B cell (primary cell): ENCODE measurements at regions not wholly inside any gene's neighbourhood (a gene's known extent, or its start where the extent isn't known, plus 50 kb on each side); places are given as distances from the start of the nearest gene placed in this dataset.

Source experiments
- ATAC-seq: fragments of 200-7000 bp; cut with Tn5 transposase; one replicate; pipeline ENCODE4 v1.10.0; 2021; ENCODE audit warnings: low read depth, mild to moderate bottlenecking, moderate number of reproducible peaks, moderate library complexity
- CTCF ChIA-PET: fragments of 350-600 bp; sonication (Branson Sonifier 250); formaldehyde crosslinking; loops from one replicate; lab custom pipeline; 2021; ENCODE audit warnings: antibody characterized with exemption, inconsistent platforms; lab: Charles Lee
- POLR2A ChIA-PET: fragments of 350-600 bp; sonication (Branson Sonifier 250); formaldehyde crosslinking; loops from one replicate; lab custom pipeline; 2021; ENCODE audit warnings: antibody characterized with exemption; lab: Charles Lee
- DNase-seq: peaks from one replicate; pipeline ENCODE4 v3.0.0; 2013
- H2AFZ ChIP-seq: 2 replicates; pipeline ENCODE4 v1.6.1; 2012; ENCODE audit warnings: mild to moderate bottlenecking, low read depth, low read length; ENCODE audit not compliant: insufficient read depth, poor library complexity, severe bottlenecking
- H3K27ac ChIP-seq, 2 donors: 1 replicate in 1 of 2; 2 replicates in 1 of 2; pipeline ENCODE4 v1.5.1; 2012 to 2013; ENCODE audit warnings: low read length in 2 of 2, mild to moderate bottlenecking in 2 of 2, moderate library complexity in 1 of 2
- H3K27me3 ChIP-seq, 4 experiments: fragments of 200-600 bp in 1 of 4; sonication (generic) in 1 of 4; replicated peaks in 1 of 4; 1 replicate in 2 of 4; 2 replicates in 2 of 4; pipeline versions ENCODE4 v1.6.1 to v1.7.0; 2013 to 2016; ENCODE audit warnings: low read length in 3 of 4, mild to moderate bottlenecking in 2 of 4, mixed read lengths in 1 of 4, moderate library complexity in 1 of 4; ENCODE audit not compliant: insufficient read depth in 4 of 4, control insufficient read depth in 3 of 4; ENCODE audit errors: control extremely low read depth in 1 of 4
- H3K36me3 ChIP-seq, 2 experiments: replicated peaks in 1 of 2; 1 replicate in 1 of 2; 2 replicates in 1 of 2; pipeline versions ENCODE4 v1.6.1 to v1.7.1; 2013; ENCODE audit warnings: low read length in 1 of 2; ENCODE audit not compliant: insufficient read depth in 2 of 2, control insufficient read depth in 1 of 2; ENCODE audit errors: control extremely low read depth in 1 of 2, extremely low read depth in 1 of 2
- H3K4me1 ChIP-seq, 2 donors: fragments of 200-600 bp in 1 of 2; sonication (generic) in 1 of 2; 1 replicate in 1 of 2; 2 replicates in 1 of 2; pipeline versions ENCODE4 v1.5.1 to v1.6.1; 2013 to 2017; ENCODE audit warnings: low read length in 2 of 2; ENCODE audit not compliant: control insufficient read depth in 2 of 2, insufficient read depth in 2 of 2
- H3K4me2 ChIP-seq: replicated peaks from 2 replicates; pipeline ENCODE3; 2012; ENCODE audit warnings: mild to moderate bottlenecking, low read depth, low read length; ENCODE audit not compliant: poor library complexity, severe bottlenecking
- H3K4me3 ChIP-seq, 5 experiments: fragments of 200-600 bp in 1 of 5; sonication (generic) in 1 of 5; 1 replicate in 3 of 5; 2 replicates in 2 of 5; pipeline versions ENCODE4 v1.5.1 to v1.7.0; 2011 to 2016; ENCODE audit warnings: low read length in 4 of 5, mild to moderate bottlenecking in 4 of 5, low read depth in 2 of 5, control low read depth in 1 of 5, moderate library complexity in 1 of 5; ENCODE audit not compliant: insufficient read depth in 1 of 5; ENCODE audit errors: control extremely low read depth in 1 of 5, extremely low read depth in 1 of 5
- H3K79me2 ChIP-seq: fragments of 200-600 bp; sonication (generic); one replicate; pipeline ENCODE4 v1.6.0; 2016; ENCODE audit warnings: low read length; ENCODE audit not compliant: control insufficient read depth, insufficient read depth
- H3K9ac ChIP-seq: fragments of 200-600 bp; sonication (generic); 2 replicates; pipeline ENCODE4 v1.6.1; 2017; ENCODE audit warnings: mild to moderate bottlenecking, low read length, moderate library complexity
- H3K9me3 ChIP-seq, 3 donors: one replicate each; pipeline versions ENCODE4 v1.6.1 to v1.7.1; 2013; ENCODE audit warnings: low read length in 2 of 3; ENCODE audit not compliant: control insufficient read depth in 2 of 3, insufficient read depth in 1 of 3; ENCODE audit errors: control extremely low read depth in 1 of 3
- H4K20me1 ChIP-seq: 2 replicates; pipeline ENCODE4 v1.6.0; 2012; ENCODE audit warnings: mild to moderate bottlenecking, low read length; ENCODE audit not compliant: insufficient read depth, control insufficient read depth, poor library complexity, severe bottlenecking
- H3K27ac Mint-ChIP-seq: one replicate; pipeline ENCODE4 v1.8.0; 2021; ENCODE audit warnings: mixed read lengths
- H3K27me3 Mint-ChIP-seq: one replicate; pipeline ENCODE4 v1.8.0; 2021; ENCODE audit warnings: mixed read lengths
- H3K4me1 Mint-ChIP-seq: one replicate; pipeline ENCODE4 v1.8.0; 2021; ENCODE audit warnings: mixed read lengths
- H3K4me3 Mint-ChIP-seq: one replicate; pipeline ENCODE4 v1.8.0; 2021; ENCODE audit warnings: mixed read lengths
- H3K9me3 Mint-ChIP-seq: one replicate; pipeline ENCODE4 v1.8.0; 2022; ENCODE audit warnings: mixed read lengths; ENCODE audit not compliant: insufficient read depth
- EZH2 ChIP-seq: IDR thresholded peaks from 2 replicates; pipeline ENCODE4 v1.6.1; 2012; ENCODE audit warnings: borderline replicate concordance, low read depth, mild to moderate bottlenecking, moderate library complexity, low read length; ENCODE audit not compliant: insufficient read depth, poor library complexity, severe bottlenecking
- WGBS: methylation state at CpG from one replicate; pipeline ENCODE4 v1.1.5; 2013; ENCODE audit warnings: missing lambda C conversion rate; ENCODE audit not compliant: insufficient coverage; 5-methylcytosine and 5-hydroxymethylcytosine counted together
- intact Hi-C: fragments of 100-400 bp; cut with micrococcal nuclease; formaldehyde crosslinking; loops from one replicate; pipeline ENCODE4 v1.10.0; 2022
- TF ChIP-seq, protein P1 (sequence below): fragments of 200-600 bp; IDR thresholded peaks from one replicate; pipeline ENCODE4 v1.8.0; 2022; ENCODE audit warnings: antibody characterized with exemption, mild to moderate bottlenecking

DNA sequence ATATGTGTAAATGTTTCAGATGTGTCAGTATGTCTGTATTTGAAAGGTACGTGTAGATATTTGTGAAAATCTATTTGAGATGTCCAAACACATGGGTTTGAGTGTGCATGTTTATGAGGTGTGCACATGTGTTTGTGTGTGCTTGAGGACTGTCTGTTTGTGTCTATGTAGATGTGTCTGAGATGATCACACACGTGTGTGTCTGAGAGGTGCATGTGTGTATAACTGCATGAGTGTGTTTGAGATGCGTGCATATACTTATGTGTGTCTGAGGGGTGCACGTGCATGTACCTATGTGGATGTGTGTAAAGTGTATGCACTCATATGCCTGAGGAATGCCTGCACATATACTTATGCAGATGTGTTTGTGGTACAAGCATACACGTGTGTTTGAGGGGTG lies 584.4 kb downstream of the BUD13 start:
- peaks cover 0 to 7% (median 0%) of the 10 kb centered on the region in 3 donors for H3K9me3 ChIP-seq
- ChIA-PET CTCF (no interaction called here), POLR2A (no interaction called here)
- no peaks in the 10 kb centered on the region for H4K20me1 ChIP-seq
- no peaks in the 10 kb centered on the region for H3K36me3 ChIP-seq
- no peaks in the 10 kb centered on the region for H3K4me1 ChIP-seq
- peaks cover 0 to 11% (median 4%) of the 10 kb centered on the region in 4 experiments for H3K27me3 ChIP-seq
- H3K4me3 ChIP-seq: no peak overlapping the region
- ATAC-seq (no peak), DNase-seq (no peak)
- Mint-ChIP-seq H3K27me3 (peaks cover 16% of the 10 kb centered on the region), H3K4me1 (no peaks in the 10 kb centered on the region), H3K9me3 (no peaks in the 10 kb centered on the region), H3K27ac (no peak overlapping the region), H3K4me3 (no peak overlapping the region)
- H3K9ac ChIP-seq: no peak overlapping the region
- TF ChIP-seq, protein P1, sequence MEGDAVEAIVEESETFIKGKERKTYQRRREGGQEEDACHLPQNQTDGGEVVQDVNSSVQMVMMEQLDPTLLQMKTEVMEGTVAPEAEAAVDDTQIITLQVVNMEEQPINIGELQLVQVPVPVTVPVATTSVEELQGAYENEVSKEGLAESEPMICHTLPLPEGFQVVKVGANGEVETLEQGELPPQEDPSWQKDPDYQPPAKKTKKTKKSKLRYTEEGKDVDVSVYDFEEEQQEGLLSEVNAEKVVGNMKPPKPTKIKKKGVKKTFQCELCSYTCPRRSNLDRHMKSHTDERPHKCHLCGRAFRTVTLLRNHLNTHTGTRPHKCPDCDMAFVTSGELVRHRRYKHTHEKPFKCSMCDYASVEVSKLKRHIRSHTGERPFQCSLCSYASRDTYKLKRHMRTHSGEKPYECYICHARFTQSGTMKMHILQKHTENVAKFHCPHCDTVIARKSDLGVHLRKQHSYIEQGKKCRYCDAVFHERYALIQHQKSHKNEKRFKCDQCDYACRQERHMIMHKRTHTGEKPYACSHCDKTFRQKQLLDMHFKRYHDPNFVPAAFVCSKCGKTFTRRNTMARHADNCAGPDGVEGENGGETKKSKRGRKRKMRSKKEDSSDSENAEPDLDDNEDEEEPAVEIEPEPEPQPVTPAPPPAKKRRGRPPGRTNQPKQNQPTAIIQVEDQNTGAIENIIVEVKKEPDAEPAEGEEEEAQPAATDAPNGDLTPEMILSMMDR: no peak
- no peak for TF ChIP-seq EZH2
- H3K79me2 ChIP-seq: no peaks in the 10 kb centered on the region
- H3K4me2 ChIP-seq: no peak overlapping the region
- no peak overlapping the region for H2AFZ ChIP-seq
- WGBS: 92% methylated on average over 5 of the region's 5 CpGs
- H3K27ac ChIP-seq: no peak overlapping the region
- intact Hi-C loops: no loop called here

DNA sequence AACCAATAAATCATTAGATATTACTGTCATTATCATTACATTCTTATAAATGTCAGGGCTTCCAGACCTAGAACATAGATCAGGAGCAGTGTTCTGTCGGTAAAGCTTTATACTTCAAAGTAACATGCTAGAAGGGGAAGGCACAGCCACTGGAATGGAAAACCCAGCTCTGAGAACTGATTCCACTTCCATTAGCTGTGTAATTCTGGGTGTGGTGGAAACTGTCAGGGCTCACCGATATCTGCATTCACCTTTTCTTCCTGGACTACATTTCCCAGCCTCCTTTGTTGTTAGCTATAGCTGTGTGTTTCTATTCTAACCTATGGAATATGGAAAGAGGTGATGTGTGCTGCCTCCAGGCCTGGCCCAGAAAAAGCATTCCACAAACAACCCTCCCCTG lies 585.8 kb downstream of the BUD13 start:
- Histone ChIP-seq H3K9ac (no peak overlapping the region), H3K9me3 (peaks cover 0 to 2% (median 0%) of the 10 kb centered on the region in 3 donors), H3K4me2 (no peak overlapping the region), H4K20me1 (no peaks in the 10 kb centered on the region), H3K4me3 (no peak overlapping the region), H3K36me3 (no peaks in the 10 kb centered on the region), H3K27me3 (peaks cover 0 to 4% (median 2%) of the 10 kb centered on the region in 4 experiments), H3K4me1 (no peaks in the 10 kb centered on the region), H3K79me2 (no peaks in the 10 kb centered on the region), H2AFZ (no peak overlapping the region), H3K27ac (no peak overlapping the region)
- no peak overlapping the region for H3K4me3 Mint-ChIP-seq
- intact Hi-C loops: no loop called here
- H3K4me1 Mint-ChIP-seq: no peaks in the 10 kb centered on the region
- H3K27me3 Mint-ChIP-seq: peaks cover 11% of the 10 kb centered on the region
- DNase-seq (no peak), ATAC-seq (no peak)
- ChIA-PET CTCF (no interaction called here), POLR2A (no interaction called here)
- H3K9me3 Mint-ChIP-seq: no peaks in the 10 kb centered on the region
- TF ChIP-seq, protein P1: no peak
- TF ChIP-seq EZH2: no peak
- no peak overlapping the region for H3K27ac Mint-ChIP-seq
- no CpG with 5 or more reads among the region's 2 CpGs for WGBS
